GM19324 (cell line): ENCODE measurements at regions not wholly inside any gene's neighbourhood (a gene's known extent, or its start where the extent isn't known, plus 50 kb on each side); places are given as distances from the start of the nearest gene placed in this dataset.
"Not testable (repeated sequence)": the region's sequence is repeated elsewhere in the genome, so short reads cannot be mapped to it uniquely, and the experiment has no call there.

ENCODE experiments used
- ATAC-seq: cut with Tn5 transposase; IDR thresholded peaks from one replicate; pipeline ENCODE4 v1.9.1; 2021; ENCODE audit warnings: mild to moderate bottlenecking, moderate library complexity; ENCODE audit not compliant: unreplicated experiment, low FRiP score

DNA sequence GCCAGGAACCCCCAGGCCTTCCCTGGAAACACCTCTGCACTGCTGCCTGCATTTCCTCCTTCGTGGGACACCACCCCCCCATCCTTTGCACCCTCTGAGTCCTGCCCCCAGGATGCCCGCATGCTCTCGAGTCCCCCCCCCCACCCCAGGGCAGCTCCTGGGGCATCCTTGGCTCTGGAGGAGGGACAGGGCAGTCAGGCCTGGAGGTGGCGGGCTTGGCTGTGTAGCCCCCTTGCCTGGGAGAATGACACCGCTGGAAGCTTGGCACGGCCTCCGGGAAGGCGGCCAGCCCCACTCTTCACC lies 98.9 kb upstream of the GSE1 start:
- no peak for ATAC-seq

DNA sequence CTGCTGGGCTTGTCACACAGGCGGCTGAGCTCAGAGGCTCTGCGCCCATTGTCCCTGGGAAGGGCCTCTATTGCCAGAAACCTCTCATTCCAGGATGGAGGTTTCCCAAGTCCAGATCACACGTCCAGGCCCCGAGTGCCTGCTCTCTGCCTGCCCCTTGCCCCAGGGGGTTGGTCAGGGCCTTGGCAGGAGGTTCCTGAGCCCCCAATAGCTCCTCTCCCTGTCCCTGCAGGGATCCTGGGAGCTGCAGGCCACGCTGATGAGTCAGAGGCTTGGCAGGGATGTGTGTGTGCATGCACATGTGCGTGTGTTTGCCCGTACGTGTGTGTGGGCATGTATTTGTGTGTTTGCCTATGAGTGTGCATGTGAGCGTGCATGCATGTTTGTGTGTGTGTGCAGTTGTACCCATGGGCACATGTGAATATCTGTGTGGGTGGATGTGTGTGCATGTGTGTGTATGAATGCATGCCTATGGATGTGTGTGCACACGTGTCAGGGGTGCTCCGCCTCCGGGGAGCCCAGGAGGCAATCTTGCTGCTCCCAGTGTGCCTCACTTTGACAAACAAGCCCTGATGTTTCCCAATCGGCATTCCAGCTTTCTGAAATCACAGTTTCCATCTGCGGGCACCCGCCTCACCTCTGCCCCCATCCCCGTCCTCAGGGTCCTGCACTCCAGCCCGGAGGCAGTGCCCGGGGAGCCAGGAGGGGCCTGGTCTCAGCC lies 98.4 kb upstream of the GSE1 start:
- ATAC-seq, result no peak

DNA sequence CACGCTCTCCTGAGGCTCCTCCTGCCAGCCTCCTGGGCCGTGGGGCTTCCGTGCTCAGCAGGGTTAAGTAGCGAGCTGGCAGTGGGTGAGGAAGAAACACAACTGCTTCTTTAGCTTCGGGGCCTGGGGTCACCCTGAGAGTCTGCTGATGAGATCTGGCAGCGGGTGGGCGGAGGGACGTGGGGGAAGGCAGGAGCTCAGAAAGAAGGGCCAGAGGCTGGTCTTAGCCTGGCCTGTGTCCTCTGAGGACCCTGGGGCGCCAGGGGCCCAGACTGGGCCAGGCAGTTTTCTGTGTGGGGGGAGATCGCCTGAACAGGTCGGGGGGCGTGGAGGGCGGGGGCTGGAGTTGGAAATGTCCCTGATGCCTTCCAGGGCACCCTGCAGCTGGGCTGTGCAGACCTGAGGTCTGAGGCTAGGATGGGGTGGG lies 97.8 kb upstream of the GSE1 start:
- ATAC-seq, result no peak

DNA sequence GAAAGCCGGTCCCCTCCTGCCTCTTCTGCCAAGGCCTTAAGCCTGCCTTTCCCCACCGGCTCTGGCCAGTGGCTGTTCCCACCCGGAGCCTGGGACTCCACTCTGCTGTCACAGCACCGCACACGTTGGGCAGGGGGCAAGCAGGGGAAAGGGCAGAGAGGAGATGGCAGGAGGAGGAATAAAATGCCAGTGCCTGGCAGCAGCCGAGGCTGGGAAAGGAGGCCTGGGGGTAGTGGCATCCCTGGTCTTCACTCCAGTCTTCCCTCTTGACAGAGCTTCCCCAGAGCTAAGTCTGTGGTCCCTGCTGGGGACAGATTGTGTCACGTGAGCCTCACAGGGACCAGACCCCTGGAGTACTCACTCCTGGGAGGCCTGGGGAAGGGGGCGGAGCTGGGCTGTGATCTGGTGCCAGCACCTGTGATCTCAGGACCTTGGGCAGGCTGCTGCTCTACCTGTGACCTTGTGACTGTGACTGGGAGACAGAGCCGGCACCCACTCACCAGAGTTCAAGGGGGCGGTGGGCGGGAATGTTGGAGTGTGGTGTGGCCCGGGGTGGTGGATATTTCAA lies 97.2 kb upstream of the GSE1 start:
- no peak for ATAC-seq

DNA sequence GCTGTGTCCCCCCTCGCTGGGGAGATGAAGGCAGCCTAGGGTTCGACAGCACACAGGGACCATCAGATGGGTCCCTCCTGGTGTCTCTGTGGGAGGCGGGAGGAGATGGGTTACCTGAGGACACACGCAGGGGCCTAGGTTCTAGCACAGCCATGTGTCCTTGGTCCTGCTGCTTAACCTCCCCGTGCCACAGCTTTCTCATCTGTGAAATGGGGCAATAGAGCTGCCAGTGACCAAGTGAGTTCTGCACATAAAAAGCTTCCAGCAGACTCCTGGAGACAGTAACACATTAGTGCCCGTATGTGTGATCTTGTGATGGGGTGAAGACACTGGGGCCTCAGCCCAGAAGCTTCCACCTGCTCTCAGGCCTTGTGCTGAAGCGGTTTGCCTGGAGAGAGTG lies 96.0 kb upstream of the GSE1 start:
- no peak for ATAC-seq

DNA sequence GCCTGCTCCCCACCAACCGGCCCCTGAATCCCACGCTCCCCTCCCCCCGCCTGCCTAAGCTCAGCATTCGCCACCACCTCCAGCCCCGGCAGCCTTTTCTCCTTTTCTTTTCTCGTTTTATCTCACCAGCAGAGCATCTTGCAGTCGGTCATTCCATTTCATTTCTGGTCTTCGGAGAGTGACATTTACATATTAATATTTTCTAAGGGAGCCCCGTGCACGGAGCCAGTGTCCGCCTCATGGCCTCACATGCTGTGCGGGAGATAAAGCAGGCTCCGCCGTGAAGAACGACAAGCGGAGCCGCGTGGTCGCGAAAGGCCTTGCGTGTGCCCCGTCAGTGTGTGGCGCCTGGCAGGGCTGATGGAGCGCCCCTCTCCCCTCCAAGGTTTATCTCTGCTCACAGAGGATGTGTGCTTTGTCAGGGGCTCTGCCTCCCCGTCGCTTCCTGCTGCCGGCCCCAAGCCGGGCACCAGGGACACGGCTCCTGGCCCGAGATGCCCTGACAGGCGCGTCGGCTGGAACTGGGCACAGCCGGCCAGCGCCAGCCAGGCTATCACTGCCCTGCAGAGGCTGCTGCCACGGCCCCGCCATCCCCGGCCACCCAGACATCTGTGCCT lies 95.5 kb upstream of the GSE1 start:
- no peak for ATAC-seq

DNA sequence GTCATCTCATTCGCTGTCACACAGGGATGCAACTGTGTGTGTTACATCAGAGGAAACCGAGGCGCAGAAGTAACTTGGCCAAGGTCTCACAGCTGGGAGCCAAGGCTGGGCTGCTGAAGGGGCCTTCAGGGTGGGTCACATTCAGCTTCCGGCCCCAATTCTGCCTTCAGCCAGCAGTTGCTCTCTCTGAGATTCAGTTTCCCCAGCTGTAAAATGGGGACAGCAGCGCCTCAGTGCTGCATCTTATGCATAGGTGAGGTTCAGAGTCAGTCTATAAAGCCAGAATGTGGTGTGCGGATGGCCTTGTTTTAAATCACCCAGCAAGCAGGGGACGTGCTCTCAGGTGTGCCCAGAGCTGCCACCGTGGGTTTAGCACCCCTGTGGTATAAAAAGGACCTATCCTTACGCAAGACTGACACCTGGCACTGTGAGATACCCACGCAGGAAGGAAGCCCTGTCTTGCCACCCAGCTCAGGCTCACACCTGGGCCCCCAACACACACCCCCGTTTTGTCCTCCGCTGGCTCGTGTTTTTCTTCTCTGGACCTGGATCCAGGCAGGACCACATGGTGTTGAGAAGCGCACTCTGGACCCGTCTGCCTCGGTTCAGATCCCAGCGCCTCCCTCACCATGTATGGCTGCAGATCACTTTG lies 94.6 kb upstream of the GSE1 start:
- ATAC-seq, result no peak

DNA sequence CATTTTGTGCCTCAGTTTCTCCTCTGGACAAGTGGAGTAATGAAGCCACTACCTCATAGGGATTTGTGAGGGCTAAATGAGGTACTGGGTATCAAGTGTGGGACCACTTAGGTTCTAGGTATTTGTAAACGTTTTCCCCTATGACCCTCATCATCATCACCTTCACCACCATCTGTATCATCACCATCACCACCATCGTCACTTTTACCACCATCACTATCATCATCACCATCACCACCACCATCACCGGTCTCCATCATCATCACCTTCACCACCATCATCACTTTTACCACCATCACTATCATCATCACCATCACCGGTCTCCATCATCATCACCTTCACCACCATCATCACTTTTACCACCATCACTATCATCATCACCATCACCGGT lies 94.1 kb upstream of the GSE1 start:
- not testable (repeated sequence) for ATAC-seq

DNA sequence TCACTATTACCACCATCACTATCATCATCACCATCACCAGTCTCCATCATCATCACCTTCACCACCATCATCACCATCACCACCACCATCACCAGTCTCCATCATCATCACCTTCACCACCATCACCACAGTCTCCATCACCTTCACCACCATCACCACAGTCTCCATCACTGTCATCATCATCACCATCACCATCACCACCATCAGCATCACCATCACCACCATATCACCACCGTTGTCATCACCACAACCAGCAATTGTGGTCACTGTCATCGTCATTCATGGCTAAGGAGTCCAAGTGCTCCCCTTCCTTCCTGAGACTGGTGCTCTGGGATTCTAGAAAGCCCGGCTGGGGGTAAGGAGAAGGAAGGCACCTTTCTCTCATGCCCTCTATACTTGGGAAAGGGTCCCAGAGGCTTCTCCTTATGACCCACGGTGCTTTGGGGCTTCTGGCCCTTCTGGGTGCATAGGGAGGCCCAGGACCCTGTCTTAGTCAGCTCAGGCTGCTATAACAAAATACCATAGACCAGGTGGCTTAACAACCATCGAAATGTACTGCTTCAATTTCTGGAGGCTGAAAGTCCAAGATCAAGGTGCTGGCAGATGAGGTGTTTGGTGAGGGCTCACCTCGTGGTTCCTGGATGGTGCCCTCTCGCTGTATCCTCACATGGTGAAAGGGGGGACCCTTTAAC lies 93.4 kb upstream of the GSE1 start:
- no peak for ATAC-seq

DNA sequence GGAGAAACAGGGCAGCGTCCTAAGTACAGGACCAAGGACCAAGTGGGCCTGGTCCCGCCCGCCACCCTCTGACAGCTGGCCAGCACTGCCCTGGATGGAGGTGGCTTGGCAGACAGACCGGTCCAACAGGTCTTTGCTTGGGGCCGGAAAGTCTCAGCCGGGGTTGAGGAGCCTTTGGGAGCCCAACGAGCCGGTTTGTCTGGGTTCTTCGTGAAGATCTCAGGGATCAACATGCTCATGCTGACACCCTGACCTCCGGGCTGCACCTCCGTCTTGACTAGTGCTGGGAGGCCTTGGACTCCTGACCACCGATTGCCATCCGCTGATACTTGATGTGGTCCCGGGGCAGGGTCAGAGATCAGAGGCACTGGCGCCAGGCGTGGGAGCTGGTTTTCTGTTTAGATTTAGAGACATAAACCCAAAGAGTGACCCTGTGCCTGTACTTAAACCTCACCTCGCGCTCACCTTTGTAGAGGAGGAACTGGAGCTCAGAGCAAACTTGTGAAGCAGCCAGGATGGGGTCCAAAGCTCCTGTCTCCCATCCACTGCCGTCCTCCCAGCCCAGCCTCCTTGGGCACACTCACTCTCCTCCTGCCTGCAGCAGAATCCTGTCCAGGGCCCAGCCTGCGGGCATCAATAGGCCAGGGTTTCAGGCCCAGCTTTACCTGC lies 92.1 kb upstream of the GSE1 start:
- ATAC-seq, result no peak

DNA sequence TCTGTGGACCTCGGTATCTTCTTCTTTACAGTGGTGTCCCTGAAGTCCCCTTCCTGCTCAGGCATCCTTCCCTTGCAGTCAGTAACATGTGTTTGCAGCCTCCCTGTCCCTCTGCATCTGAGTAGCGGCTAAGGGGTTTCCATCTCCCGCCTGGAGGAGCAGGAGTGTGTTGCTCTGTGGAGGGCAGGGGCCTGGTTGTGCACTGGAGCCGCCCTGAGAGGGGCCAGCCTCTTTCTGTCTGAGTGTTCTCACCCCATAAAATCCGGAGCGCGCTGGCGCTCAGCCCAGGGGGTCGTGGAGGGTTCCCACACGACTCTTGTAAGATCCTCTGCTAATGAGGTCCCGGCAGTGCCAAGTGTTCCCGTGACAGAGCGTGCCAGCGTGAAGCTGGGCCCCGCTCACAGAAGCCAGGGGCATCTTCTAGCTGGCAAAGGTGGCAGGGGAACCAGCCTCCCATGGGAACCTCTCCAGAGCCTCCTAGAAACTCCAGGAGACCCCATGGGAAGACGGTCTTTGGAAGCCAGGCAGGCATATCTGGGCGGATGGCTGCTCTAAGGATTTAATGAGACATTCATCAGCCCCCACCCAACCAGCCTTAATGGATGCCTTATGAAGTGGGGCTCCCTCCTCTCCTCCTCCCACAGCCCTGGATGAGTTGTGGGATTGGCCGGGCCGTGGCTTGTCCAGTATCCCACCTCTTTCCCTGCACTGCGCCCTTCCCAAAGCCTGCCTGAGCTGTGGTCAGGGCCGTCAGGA lies 91.4 kb upstream of the GSE1 start:
- no peak for ATAC-seq

DNA sequence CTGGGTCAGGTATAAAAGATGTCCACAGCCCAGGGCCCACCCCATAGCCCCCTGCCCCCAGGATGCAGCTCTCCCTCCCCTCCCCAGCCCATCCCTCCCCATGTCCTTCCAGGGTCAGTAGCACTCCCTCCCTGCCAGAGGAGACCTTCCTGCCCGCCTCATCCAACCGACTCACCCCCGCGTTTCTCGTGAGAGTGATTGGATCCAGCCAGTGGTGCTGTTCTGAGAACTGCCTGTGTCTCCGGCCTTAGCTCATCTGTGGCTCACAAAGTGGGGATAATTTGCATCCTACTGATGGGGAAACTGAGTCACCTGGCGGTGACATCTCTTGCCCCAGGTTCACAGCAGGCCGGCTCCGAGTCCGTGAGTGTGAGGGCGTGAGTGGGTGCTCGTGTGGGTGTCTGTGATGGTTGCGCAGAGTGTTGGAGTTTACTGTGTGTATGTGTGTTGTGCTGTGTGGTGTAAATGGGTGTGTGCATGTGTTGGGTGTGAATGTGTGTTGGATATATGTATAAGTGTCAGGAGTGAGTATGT lies 90.7 kb upstream of the GSE1 start:
- no peak for ATAC-seq

DNA sequence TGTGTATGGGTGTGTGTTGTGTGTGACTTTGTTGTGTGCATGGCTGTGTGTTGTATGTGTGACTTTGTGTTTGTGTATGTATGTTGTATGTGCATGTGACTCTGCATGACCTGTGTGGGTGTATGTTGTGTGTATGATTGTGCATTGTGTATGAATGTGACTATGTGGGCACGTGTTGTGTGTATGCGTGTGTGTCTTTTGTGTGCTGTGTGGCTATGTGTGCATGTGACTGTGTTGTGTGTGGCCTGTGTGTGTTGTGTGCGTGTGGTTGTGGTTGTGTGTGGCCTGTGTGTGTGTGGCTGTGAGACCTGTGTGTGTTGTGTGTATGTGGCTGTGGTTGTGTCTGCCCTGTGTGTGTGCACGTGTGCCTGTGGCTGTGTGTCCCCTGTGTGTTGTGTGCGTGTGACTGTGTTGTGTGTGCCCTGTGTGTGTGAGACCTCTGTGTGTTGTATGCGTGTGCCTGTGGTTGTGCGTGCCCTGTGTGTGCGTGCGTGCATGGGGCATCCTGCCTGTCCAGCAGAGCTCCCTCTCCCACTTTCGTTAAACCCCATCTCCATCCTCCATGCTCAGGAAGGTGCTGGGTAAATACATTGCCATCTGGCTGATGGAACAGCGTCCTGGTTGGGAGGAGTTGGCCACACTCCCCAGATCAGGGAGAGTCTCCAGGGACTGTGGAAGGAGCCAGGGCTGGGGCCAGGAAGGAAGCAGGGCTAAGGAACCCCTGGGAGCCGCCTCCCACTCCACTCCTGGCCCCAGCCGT lies 90.1 kb upstream of the GSE1 start:
- no peak for ATAC-seq

DNA sequence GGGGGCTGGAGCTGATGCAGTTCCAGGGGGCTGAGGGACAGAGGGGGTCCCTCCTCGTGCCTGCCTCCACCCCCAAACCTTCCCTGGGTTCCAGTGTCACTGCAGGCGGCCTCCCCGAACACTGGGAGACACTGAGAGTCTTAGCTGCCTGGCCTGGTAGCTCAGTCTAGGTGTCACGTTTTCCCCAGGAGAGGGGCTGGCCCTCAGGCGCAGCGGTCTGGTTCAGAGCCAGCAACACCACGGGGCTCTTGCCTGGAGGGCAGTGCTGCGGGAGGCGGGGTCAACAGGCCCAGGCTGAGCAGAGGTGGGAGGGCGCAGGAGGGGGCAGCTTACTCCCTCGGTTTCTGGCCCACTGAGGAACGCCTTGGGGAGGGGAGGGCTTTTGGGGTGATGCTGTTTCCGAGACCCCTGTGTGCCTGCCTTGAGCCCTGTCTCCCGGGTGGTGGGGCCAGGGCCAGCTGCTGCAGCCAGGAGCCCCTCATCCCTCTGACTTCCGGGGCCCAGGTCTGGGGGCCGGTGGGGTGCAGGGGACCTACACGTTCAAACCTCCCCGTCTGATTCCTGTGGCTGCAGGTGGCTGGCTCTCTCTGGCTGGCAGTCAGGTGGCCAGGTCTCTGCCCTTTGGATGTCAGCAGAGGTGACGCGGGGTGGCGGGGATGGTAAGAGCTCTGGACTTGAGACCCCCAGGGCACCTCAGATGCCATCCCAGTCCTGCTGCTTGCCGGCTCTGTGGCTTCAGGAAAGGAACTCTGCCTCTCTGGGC lies 89.3 kb upstream of the GSE1 start:
- no peak for ATAC-seq

DNA sequence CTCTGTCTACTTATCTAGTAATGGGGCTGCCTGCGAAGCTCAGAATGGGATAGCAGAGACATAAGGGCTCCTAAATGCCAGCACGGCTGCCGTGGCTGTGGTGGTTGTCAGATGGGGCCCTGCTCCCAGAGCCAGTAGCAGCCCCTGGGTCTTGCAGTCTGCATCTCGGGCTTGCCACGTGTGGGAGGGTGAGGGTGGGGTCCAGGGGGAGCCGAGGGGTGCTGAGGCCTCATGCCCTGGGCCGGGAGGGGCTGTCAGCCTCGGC lies 88.8 kb upstream of the GSE1 start:
- ATAC-seq, result no peak

DNA sequence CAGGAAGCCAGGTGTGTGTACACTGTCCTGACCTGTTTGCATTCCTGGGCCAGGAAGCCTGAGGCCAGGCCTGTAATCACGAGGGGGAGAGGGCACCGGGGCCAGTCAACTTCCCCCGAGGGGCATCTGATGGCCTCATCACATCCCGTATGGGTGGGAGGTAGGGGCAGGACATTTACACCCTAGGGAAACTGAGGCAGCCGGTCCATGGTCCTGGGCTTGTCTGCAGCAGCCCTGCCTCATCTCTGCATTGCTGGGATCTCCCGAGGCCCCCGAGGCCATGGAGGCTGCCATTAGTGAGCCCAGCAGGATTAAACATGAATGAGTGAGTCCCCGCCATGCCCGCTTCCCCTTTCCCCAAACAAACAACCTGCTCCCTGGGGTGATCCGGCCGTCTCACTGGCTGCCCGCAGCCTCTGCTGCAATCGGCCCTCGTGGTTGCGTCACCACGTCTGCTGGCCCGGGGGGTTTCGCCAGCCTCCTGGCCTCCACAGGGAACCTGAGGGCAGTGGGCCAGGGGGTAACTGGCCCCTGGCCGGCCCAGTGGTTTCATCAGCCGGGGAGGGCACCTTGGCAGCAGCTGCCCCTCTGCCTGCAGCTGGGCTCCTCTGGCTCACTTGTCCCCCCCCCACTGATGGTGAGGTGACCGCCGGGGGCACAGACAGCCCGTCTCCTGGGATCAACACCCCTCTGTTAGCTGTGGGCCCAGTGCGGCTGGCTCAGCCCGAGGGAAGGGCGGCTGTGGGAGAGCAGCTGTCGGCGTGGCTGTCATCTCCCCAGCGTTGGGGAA lies 88.3 kb upstream of the GSE1 start:
- ATAC-seq, result no peak

DNA sequence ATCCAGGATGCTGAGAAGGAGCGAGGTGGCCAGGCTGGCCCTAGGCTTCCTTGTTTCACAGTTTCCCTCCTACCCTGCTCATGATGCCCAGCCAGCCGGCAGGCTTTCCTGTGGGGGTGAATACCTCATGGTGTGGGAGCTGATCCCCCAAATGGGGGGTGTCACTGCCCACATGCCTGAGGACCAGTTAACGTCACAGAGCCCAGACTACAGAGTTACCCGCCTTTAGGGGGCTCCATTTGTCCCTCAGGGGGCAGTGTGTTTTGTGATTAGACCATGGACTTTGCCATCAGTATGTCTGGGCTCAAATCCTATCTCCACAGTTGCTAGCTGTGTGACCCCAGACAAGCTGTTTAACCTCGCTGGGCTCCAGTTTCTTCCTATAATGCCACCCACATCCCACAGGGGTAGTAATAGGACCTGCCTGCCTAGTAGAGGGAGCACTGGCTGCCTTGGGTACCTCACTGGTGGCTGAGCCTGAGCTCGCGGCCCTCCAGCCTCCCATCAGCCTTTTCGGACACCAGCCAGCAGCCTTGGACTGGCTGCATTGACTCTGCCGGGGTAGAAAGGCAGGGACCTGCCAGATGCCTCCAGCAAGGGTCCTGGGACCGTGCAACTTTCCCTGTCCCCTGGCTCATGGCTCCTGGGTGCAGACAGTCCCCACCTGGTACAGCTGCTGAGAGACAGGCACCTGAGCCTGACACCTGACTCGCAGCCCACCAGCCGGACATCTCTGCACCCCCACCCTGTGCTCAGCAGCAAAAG lies 87.5 kb upstream of the GSE1 start:
- no peak for ATAC-seq
